Occipital lobe (tissue), 1 donor: ENCODE measurements at regions not wholly inside any gene's neighbourhood (a gene's known extent, or its start where the extent isn't known, plus 50 kb on each side); places are given as distances from the start of the nearest gene placed in this dataset.
"Not testable (repeated sequence)": the region's sequence is repeated elsewhere in the genome, so short reads cannot be mapped to it uniquely, and the experiment has no call there.

Source experiments
- DNase-seq: peaks from one replicate; lab custom pipeline; 2025; lab: John Stamatoyannopoulos, UW

DNA sequence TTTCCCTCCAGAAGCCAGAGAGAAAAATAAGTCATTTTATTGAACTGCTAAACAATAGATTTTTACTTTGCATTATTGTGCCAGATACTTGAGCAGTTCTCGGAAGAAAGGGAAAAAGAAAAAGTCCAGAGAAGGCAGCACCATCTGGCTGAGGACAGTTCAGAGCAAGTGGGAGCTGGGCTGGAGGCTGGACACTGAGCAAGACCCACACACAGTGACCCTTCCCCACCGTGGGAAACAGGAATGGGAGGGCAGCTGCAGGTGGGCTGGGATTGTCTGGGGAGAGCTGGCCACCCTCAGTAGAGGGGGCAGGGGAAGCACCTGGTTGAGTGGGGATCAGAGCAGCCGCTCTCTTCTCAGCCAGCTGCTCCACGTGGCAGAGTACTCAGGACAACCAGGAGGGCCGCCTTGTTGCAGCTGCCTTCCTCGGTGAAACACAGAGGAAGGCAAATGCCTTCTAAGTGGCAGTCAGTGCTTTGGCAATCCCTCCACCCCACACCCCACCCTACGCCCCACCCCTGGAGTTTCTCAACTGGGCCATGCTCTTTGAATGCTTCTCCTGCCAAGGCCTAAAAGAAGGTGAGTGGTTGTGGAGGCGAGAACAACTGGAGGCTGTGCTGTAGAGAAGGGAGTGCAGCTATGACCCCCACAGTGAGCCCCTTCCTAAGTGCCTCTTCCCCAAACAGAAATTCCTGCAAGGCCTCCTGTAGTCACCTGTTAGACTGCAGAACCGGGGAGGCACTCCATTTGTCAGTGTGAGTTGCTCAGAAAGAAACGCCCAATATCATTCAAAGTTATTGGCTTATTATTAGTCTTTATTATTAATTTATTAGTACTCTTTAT is 179.3 kb downstream of the ZIC5 start:
- DNase-seq = no peak

DNA sequence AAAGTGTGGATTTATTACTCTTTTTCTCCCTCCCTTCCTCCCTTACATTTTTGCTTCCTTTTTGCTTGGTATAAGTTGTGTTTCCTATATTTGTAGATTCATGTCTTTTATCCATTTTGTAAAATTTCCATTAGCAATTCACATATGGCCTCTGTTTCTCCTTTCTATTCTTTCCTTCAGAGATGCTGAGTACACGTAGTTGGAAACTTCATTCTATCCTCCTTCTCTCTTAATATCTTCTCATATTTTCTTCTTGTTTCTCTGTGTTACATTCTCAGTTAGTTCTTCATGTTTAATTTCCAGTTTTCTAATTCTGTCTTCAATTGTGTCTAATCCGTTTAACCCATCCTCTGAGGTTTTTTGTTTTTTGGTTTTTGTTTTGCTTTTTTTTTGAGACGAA is 188.9 kb downstream of the ZIC5 start:
- DNase-seq = no peak

DNA sequence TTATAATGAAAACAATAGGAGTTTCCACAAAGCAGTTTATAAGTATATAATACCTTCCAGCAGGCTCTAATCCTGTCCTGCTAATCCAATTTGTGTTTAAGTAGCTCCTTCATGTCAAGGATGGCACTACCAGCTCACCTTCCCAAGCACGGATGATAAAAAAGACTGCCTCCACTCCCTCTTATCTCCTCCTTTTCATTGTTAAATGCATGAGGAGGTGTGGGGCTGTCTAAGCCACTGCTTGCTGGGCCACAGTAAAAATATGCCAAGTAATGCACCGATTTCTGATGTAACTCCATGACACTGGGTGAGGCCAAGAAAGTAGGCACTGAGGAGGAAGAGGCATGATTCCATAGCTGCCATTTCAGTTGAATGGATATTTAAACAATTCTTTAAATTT is 193.1 kb downstream of the ZIC5 start:
- no peak for DNase-seq

DNA sequence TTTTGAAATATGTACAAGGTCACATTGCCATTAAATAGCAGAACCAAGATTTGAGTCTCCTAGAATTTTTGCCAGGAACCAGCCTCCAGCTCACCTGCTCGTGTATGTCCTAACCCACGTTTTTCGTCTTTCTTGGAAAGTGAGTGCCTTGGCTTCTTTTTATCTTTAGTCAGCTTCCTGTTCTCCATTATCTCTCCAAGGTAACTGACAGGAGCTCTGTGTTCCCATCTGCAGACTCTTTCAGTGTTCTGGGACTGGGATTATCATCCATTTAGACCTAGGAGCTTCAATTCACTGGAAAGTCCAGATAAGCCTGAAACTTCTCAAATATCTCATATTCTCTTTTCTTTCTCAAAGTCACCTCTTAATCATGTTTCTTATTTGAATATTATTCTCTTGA is 193.7 kb downstream of the ZIC5 start:
- DNase-seq = no peak

DNA sequence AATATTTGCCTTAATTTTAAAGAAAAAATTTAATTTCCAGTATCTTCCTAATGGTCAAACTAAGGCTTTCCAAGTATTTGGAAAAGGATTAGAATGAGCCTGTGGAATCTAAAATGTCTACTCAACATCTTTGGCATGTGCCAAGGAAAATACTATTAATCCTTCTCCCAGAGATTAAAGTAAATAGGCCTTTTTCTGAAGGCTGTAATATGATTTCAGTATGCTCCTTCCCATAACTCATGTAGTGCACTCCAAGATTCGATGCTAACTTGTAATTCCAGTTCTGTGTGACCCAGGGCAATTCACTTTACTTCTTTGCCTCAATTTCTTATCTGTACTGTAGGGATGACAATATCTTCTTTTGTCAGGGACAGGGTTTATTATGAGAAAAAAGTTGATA is 196.9 kb downstream of the ZIC5 start:
- no peak for DNase-seq

DNA sequence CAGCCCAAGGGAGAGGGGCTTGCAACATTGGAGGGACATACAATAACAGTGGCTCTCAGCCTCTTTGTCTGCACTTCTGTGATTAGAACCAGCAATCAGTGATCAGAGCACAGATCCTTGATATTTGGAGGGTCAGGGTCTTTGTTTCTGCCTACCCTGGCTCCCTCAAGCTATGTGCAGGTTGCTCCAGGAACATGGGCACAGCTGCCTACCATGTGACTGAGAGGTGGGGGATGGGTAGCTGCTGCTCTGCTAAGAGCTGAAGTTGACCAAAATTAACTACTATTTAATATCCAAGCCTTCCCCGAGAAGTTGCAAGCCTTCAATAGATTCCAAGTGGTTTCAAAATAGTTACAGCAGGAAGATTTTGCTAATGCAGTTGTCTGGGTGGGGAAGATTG is 202.6 kb downstream of the ZIC5 start:
- no peak for DNase-seq

DNA sequence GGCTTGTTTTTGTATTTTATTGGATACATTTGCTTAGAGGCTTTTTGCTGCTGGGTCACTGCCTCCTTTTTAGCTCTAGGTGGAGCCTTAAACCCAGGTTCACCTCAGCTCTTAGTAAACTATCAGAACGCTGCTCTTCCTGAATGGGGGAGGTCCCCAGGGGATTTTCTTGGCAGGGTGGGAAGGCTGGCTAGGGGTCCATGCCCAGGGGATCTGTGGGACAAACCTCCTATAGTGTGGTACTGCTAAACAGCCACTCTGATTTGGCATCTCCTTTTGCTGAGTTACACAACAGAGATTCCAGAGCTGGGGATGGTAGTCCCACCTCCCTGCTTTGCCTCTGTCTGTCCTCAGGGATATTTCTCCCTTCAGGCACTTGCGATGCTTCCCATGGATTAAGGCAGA is 204.9 kb downstream of the ZIC5 start:
- no peak for DNase-seq

DNA sequence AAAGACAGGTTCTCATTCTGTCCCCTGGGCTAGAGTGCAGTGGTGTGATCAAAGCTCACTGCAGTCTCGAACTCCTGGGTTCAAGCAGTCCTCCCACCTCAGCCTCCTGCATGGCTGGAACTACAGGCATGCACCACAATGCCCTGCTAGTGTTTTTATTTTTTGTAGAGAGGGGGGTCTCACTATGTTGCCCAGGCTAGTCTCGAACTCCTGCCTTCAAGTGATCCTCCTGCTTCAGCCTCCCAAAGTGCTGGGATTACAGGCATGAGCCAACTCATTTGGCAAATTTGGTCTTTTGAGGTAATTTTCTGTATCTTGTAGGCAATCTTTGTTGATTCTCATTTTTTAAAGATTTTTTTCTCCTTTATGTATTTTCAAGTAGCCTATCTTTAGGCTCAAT is 205.7 kb downstream of the ZIC5 start:
- no peak for DNase-seq

DNA sequence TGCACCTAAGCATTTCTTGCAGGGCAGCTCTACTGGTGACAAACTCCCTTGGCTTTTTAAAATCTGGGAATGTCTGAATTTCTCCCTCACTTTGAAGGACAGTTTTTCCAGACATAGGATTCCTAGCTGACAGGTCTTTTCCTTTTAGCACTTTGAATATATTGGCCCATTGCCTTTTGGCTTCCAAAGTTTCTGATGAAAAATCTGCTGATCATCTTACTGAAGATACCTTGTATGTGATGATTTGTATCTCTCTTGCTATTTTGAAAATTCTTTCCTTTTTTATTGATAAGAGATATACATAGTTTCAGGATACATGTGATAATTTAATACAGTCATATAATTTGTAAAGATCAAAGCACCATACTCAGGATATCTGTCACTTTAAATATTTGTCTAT is 211.1 kb downstream of the ZIC5 start:
- no peak for DNase-seq

DNA sequence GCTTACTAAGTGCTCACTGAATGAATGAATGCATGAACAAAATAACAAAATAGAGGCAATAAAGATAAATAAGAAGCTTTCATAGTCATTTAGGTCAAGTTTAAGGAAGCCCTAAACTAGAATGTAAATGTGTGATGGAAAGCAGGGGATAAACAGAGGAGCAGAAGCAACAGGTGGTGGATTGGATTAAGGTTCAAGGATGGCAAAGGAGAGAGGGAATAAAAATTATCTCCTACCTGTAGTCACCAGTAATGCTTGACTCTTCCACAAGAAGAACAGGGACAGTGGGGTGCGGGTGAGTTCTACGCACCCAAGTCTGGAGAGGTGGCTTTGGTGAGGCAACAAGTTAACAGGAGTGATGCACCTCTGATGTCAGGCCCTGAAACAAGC is 212.4 kb downstream of the ZIC5 start:
- no peak for DNase-seq

DNA sequence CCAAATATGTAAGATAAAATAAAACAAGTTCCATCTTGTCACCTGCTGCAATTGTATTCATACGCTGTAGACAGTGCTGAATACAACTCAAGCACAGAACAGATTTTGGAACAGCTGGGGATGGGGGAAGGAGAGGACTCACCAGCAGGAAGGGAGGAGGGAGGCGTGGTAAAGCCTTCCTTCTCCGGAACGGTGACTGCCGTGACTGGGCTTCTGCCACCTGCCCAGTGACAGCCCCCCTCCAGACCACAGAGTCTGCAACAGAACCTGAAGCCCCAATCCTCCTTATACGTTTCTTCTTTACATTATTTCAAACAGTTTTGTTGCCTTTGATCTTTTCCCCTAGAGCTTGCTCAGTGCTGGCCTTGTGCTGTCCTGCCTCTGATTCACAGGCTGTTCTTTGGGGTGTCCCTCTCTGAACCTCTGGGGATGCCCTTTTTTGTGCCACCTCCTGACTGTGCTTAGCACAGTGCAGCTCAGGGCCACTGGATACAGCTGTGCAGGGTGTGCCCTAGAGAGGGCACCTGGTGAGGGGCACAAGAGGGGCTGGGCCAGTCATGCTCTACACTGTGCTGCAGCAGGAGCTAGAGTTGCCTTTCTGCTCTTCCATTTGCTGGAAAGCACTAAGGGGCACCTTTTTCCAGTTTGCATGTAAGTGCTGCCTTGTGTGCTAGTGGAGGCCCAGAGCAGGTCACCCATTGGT is 213.0 kb downstream of the ZIC5 start:
- no peak for DNase-seq

DNA sequence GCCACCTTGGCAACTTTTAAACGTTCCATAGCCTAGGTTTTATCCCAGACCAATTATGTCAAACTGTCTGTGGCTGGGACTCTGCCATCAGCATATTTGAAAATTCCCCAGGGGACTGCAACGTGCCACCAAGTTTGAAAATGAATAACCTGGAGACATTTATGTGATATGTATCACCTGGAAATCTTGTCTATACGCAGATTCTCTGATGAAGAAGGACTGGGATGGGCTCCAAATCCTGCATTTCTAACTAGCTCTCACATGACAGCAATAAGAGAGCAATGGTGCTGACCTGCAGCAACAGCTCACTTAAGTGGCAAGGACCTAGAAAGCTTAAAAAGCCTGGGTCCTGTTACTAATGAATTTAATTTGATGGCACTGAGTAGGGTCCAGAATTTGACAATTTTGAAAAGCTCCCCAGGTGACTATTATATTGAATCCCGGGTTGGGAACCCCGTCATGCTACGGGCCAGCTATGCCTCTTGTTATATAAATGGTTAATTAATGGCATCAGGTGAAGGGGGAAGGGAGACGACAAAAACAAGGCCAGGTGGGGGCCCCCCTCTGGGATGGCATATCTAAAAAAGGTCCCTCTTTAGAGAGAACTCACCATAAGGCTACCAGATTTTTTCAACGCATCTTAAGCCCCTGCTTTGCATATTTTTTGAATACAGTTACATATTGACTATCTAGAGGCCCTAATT is 213.7 kb downstream of the ZIC5 start:
- no peak for DNase-seq

DNA sequence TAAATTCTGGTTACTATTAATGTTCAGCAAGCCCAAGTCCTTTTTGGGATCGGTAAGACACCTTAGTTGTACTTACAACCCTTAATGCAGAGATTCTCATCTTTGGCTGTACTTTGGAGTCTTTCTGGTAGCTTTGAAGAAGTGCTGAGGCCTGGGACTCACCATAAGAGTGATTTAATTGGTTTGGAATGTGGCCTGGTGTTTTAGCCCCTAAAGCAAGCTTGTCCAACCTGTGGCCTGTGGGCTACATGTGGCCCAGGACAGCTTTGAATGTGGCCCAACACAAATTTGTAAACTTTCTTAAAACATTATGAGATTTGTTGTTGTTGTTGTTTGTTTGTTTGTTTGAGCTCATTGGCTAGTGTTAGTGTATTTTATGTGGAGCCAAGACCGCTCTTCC is 215.3 kb downstream of the ZIC5 start:
- no peak for DNase-seq

DNA sequence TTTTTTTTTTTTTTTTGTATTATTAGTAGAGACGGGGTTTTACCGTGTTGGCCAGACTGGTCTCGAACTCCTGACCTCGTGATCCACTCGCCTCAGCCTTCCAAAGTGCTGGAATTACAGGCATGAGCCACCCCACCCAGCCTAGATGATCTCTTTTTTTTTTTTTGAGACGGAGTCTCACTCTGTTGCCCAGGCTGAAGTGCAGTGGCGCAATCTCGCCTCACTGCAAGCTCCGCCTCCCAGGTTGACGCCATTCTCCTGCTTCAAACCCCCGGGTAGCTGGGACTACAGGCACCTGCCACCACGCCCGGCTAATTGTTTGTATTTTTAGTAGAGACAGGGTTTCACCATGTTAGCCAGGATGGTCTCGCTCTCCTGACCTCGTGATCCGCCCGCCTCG is 216.8 kb downstream of the ZIC5 start:
- not testable (repeated sequence) for DNase-seq

DNA sequence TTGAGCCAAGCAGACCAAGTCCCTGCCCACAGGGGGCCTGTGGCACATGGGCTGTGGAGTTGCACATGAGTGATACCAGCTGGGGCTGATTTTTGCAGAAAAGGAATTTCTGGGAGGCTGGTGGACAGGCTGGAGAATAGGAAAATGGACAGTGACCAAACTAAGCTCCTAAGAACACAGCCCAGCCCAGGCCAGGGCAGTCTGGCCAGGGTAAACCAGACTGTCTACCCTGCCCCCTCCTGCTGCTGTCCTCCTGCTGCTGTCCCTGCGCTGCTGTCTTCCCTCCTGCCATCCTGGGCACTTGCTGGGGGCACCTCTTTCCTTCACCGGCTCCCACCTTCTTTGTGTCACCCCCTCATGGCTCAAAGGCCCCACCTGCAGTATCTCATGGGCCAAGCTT is 219.2 kb downstream of the ZIC5 start:
- DNase-seq = no peak

DNA sequence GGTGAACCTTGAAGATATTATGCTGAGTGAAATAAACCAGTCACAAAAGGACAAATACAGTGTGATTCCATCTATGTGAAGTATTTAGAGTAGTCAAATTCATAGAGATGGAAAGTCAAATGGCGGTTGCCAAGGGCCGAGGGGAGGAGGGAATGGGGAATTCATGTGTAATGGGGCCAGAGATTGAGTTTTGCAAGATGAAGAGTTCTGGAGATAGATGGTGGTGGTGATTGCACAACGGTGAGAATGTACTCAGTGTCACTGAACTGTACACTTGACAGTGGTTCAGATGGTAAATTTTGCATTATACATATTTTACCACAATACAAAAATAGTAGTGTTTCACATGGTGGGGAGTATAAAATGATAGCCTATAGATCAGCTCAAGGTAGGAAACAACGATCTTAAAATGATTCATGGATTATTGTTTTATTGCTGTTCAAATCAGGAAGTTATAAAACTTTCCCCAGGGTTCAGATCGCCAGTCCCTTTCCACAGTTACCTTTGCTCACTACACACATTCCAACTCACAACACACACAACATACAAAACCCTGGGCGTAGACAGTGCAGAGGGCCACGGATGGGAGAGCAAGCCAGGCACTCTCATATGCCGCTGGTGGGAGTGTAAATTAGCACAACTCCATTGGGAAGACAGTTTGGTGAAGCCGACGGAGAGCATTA is 219.9 kb downstream of the ZIC5 start:
- no peak for DNase-seq

DNA sequence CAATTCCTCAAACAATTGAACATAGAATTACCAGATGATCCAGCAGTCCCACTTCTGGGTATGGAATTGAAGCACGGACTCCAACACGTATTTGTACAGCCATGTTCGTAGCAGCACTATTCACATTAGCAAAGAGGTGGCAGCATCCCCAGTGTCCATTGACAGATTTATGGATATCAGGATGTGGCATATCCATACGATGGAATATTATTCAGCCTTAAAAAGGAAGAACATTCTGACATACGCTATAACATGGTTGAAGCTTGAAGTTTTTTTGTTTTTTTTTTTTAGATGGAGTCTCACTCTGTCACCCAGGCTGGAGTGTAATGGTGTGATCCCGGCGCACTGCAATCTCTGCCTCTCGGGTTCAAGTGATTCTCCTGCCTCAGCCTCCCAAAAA is 220.6 kb downstream of the ZIC5 start:
- no peak for DNase-seq

DNA sequence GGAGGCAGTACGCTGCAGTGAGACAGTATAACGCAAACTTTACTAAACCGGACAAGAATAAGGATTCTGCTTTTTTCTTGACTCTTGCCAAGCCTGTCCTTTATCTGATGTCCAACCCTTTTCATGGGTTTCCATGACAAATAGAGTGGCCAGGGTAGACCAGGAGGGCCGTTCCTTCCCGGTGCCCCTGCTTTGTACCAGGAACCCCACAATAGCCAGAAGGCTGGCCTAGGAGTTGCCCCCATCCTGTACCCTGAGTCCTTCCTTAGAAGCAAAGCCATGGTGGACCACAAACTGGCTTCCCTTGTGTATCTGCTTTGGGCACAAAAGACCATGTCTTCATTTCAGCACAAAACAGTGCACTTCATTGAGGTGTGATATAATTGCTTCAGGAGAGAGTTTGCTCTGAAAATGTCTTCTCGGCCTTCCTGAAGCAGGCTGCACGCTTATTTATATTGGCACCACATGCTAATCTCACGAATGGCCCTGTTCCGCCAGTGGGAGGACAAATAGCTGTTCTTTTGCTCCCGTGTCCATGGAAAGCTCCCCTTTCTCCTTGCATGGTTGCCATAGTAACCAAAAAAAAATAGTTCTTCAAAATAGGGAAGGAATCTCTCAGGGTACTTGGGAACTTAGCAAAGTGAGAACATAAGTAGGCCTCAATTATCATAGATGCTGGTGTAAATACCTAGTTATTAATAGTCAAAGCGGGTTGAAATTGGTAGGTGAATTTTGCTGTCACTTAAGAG is 222.1 kb downstream of the ZIC5 start:
- DNase-seq = no peak

DNA sequence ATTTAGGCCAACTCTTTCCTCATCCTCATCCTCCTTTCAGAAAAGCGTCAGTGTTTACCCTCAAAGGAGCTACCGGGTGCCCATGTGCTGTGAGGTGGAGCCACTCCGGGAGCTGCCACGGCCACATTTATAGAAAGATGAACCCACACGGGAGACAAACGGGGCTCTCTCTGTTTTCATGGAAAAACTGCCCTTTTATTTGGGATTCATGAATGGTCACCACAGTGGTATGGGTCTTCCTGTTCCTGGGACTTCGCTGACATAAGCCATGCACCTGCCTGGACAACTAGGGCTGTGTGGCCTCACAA is 224.2 kb downstream of the ZIC5 start:
- DNase-seq = no peak

DNA sequence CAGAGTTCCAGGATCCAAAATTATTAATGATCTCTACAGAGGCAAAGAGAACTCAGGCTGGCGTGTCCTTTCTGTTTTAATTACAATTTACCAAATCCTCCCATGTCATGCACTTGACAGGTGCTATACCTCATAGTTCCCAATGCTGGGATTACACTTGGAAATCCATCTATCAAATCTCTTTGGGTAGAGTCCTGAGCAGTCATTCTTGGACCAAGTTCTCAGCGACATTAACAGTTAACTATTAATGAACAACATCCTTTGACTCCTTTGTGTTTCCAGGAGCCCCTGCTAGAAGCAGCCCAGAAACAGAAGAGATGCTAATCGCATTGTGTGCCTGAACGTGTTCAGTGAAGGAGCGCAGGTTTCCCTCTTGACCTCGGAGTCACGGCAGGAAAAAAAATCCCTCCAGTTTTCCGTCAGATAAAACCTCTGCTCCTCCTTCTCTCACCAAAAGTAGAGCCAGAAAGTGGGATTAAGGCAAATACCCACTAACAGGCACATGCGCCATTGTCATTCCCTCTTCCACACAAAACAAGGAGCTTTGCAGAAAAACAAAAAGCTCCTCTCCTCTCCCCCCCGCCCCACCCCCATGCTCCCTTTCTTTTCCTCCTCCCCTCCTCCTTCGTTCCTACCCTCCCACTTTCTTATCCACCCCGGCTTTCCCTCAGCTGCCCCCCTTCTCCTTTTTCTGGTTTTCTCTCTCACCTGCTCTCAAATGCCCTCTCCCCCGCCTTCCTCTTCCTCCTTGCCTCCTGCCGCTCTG is 224.7 kb downstream of the ZIC5 start:
- no peak for DNase-seq

DNA sequence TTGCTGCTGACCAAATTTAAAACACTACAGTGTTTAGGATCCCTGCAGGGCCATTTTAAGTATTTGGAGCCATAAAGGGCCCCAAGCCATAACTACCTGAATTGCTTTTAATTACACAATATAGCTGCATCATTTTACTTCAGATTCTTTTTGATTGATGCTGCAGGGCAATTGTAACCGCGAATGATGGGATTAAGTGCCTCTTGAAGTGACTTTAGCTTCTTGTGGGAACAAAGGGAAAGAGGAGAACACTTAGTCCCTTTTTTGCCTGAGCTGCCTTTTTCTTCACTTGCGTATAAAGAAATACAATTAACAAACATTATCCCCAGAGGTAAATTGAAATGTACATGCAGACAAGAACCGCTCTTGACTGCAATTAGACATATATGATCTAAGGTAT is 228.5 kb downstream of the ZIC5 start:
- no peak for DNase-seq
